Bronchial epithelial cell (primary cell): ENCODE measurements at regions not wholly inside any gene's neighbourhood (a gene's known extent, or its start where the extent isn't known, plus 50 kb on each side); places are given as distances from the start of the nearest gene placed in this dataset.

Experiments
- DNase-seq: peaks from one replicate; pipeline ENCODE4 v3.0.0-alpha.2; 2010; ENCODE audit warnings: low read depth
- FAIRE-seq: peaks from 2 replicates; lab custom pipeline; 2011; peaks lifted over from hg19 to GRCh38; lab: Jason Lieb, UNC
- H3K27me3 ChIP-seq: 2 replicates; pipeline ENCODE4 v1.5.1; 2011; ENCODE audit warnings: low read length; ENCODE audit not compliant: control insufficient read depth, insufficient read depth
- H3K36me3 ChIP-seq: 2 replicates; pipeline ENCODE4 v1.5.1; 2011; ENCODE audit warnings: low read length; ENCODE audit not compliant: control insufficient read depth, insufficient read depth
- H3K4me3 ChIP-seq: 2 replicates; pipeline ENCODE4 v1.5.1; 2011; ENCODE audit warnings: mild to moderate bottlenecking, low read depth, low read length, control low read depth
- CTCF ChIP-seq: IDR thresholded peaks from 2 replicates; pipeline ENCODE4 v1.5.1; 2011; ENCODE audit warnings: mild to moderate bottlenecking, moderate library complexity, low read length, control low read depth, inconsistent platforms; ENCODE audit not compliant: insufficient read depth, severe bottlenecking

GRCh38 chr11:7851391-7851790 is 54.6 kb upstream of the OR5P2 start:
- Histone ChIP-seq H3K4me3 (no peak overlapping the region), H3K27me3 (no peaks in the 10 kb centered on the region), H3K36me3 (no peaks in the 10 kb centered on the region)
- peak; percentile 35 for TF ChIP-seq CTCF
- peak; percentile 20 for DNase-seq
- no peak for FAIRE-seq

GRCh38 chr11:7849018-7849417 is 52.3 kb upstream of the OR5P2 start:
- Histone ChIP-seq H3K36me3 (no peaks in the 10 kb centered on the region), H3K27me3 (no peaks in the 10 kb centered on the region), H3K4me3 (no peak overlapping the region)
- no peak for FAIRE-seq
- DNase-seq: no peak
- no peak for TF ChIP-seq CTCF
